Activated T-cell treated with anti-CD3 and anti-CD28 coated beads for 1 hour (primary cell): ENCODE measurements at regions not wholly inside any gene's neighbourhood (a gene's known extent, or its start where the extent isn't known, plus 50 kb on each side); places are given as distances from the start of the nearest gene placed in this dataset.

Experiments used
- DNase-seq: peaks from one replicate; pipeline ENCODE4 v3.0.0-alpha.2; 2020; ENCODE audit warnings: low read depth

GRCh38 chr10:4108693-4109092, 323.7 kb upstream of the KLF6 start:
- DNase-seq = no peak

DNA sequence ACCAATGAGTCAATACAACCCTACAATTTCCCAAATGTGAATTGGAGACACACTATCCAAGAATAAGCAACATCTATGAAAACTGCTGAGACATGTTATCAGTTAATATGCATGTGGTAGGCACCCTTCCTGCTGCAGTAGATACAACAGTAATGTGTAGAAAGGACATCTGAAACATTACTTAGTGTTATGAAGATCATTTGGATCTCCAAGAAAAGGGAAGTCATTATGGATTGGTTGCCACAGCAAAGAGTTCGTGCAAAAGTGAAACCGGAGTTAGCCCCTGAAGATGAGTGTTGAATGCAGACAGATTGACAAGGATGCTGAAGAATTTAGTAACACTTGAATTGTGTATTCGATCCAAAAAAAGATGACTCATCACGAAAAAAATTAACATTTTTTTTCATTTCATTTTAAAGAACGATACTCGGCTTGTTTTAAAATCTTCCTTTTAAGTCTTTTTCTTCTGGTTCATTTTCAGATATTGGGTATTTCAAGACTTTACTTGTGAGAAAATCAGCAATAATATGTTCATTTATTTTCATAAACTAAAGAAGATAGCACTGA, 322.4 kb upstream of the KLF6 start:
- no peak for DNase-seq

DNA sequence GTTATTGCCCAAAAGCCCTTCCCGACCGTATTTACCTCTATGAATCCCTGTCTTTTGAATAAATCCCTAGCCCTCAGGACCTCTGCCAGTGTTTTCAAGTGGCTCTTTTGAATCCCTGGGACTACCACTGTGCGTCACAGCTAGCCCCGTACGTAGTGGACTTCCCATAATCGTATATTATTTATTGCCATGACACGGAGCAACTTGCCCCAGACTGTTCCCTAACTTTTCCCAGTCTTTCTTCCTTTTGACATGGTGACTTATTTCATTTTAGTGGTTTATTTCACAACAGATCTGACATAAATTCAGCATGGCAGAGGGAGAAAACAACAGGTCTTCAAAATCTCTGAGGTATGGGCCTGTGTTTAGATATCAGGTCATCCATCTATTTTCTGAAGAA, 318.6 kb upstream of the KLF6 start:
- DNase-seq = no peak

DNA sequence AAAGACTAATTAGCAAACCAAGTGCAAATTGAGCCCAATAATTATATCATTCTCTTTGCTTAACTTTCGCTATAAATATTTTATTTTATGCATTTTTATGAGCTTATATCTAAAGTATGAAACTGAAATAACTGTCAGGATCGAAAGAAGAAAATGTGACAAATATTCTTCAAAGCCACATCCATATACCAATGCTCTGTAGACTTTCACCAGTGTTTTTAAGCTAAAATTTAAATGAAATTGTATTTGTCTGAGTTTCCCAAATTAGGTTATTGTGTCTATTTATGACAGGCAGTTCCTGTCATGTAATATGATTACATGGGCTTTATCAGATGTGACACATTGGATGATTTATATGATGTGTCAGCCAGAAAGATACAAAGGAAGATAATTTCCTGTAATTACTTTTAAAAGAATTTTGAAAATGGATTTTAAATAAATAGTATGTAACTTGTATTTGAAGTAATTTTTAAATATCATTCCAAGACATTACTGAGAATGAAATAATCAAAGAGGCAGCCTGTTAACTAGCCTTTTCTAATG, 317.9 kb upstream of the KLF6 start:
- DNase-seq = no peak

GRCh38 chr10:4101918-4102654, 317.1 kb upstream of the KLF6 start:
- DNase-seq = no peak

- no peak for DNase-seq
Observed at GRCh38 chr10:4100380-4100779, 315.4 kb upstream of the KLF6 start.

DNA sequence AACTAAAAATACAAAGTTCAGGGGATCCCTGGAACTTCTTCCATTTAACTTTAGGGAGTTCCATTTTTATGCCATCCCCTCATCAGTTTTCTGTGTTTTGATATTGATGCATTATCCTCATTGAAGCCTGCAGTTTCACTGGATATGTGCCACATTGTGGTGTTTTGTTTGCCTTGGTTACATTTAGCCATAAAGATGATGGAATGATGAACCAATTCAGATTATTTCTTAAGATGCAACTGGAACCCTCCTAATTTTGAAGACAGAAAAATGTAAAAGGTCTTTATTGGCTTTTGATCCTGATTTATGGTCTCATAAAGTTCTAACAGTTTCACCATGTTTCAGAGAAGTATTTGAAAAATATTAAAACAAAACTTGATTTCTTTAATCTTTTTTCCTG, 314.2 kb upstream of the KLF6 start:
- no peak for DNase-seq

GRCh38 chr10:4095166-4095917, 310.3 kb upstream of the KLF6 start:
- no peak for DNase-seq

- no peak for DNase-seq
Observed at GRCh38 chr10:4094751-4095150, 309.7 kb upstream of the KLF6 start.

DNA sequence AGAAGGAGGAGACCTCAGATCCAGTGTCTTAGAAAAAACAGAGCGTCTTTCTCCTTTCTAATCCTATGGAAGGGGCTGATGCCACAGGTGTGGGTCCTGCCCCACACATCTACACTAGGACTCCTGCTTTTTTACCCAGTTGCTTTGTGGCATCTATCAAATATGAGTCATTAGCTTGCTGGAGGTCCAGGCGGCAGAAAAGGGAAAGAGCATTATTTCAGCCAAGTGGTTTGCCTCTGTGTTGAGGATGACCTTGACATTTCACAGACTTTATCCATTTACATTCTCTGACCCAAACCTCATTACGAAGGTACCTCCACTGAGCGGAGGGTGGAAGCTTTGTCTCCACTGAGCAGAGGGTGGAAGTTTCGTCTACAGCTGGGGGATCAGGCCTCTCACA, 308.4 kb upstream of the KLF6 start:
- DNase-seq = no peak

GRCh38 chr10:4088354-4089066, 303.5 kb upstream of the KLF6 start:
- no peak for DNase-seq

DNA sequence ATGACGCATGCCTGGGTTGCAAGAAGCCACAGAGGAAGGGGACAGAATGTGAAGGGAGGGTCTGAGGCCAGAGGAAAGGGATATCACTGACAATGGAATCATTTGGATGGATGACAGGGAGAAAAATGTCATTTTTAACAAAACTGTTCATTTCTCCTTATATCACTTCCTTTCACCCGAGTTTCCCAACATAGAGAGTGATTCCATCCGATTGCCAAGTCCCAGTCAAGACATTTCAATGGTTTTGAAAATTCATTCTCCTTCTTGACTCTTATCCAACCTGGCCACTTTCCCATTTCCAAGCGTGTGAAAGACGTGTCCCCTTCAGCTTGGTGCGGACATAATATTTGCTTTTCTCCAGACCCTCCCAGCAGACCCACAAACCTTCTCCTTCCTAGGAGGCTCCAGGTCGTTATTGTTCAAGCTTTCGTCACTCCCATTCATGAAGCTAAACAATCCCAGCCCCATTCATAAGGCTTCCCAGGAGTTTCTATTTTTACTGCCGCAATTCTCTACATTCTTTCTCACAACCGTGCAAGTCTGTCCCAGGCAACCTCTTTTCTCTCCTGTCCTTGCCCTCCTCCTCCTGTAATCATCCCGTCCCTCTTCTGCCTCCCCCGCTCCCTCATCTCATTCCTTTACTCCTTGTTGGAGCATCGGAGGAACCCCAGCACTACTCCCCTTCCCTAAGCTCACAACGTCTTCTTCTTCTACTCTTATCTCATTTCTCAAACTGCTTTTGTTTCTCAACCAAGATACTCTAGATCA, 301.3 kb upstream of the KLF6 start:
- DNase-seq = no peak

GRCh38 chr10:4083509-4084003, 298.5 kb upstream of the KLF6 start:
- no peak for DNase-seq

- DNase-seq = no peak
Observed at GRCh38 chr10:4082861-4083260, 297.9 kb upstream of the KLF6 start.

GRCh38 chr10:4081685-4082111, 296.7 kb upstream of the KLF6 start:
- DNase-seq = no peak

GRCh38 chr10:4080225-4080805, 295.3 kb upstream of the KLF6 start:
- no peak for DNase-seq

DNA sequence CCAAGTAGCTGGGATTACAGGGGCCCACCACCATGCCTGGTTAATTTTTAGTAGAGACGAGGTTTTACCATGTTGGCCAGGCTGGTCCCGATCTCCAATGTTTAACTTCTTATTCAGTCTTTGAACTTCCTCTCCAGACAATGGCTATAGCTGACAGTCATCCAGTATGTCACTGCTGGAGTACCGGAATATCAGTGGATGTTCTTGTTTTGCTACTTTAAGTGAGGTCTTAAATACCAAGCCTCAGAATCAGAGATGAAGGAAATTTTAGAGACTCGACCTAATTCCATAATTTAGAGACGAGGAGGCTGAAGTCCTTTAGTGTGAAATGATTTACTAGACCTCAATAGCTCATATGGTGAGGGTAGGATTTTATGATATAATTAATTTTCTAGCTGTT, 294.8 kb upstream of the KLF6 start:
- no peak for DNase-seq

DNA sequence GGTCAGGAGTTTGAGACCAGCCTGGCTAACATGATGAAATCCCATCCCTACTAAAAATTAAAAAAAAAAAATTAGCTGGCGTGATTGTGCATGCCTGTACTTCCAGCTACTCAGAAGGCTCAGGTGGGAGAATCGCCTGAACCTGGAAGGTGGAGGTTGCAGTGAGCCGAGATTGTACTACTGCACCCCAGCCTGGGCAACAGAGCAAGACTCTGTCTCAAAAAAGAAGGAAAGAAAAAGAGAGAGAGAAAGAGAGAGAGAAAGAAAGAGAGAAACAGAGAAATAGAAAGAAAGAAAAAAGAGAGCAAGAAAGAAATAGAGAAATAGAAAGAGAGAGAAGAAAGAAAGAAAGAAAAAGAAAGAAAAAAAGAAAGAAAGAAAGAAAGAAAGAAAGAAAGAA, 292.8 kb upstream of the KLF6 start:
- DNase-seq = no peak

GRCh38 chr10:4076983-4077382, 292.0 kb upstream of the KLF6 start:
- no peak for DNase-seq

- DNase-seq = no peak
Observed at GRCh38 chr10:4075443-4075842, 290.4 kb upstream of the KLF6 start.
